Peyer's patch (tissue), 4 donors: ENCODE measurements at regions not wholly inside any gene's neighbourhood (a gene's known extent, or its start where the extent isn't known, plus 50 kb on each side); places are given as distances from the start of the nearest gene placed in this dataset.
"Not testable (repeated sequence)": the region's sequence is repeated elsewhere in the genome, so short reads cannot be mapped to it uniquely, and the experiment has no call there.

ENCODE experiments used
- DNase-seq, 3 donors: peaks; one replicate each; pipeline ENCODE4 v3.0.0-alpha.2; 2017 to 2019
- H3K27ac ChIP-seq, 4 donors: fragments of 200-600 bp; sonication (generic); one replicate each; pipeline ENCODE4 v1.5.1; 2016 to 2019
- H3K27me3 ChIP-seq, 2 donors: fragments of 200-600 bp; sonication (generic); one replicate each; pipeline ENCODE4 v1.5.1; 2019
- H3K36me3 ChIP-seq, 3 donors: fragments of 200-600 bp; sonication (generic); one replicate each; pipeline ENCODE4 v1.5.1; 2016 to 2019
- H3K4me1 ChIP-seq, 4 donors: fragments of 200-600 bp; sonication (generic); one replicate each; pipeline ENCODE4 v1.5.1; 2016 to 2019
- H3K4me3 ChIP-seq, 4 donors: fragments of 200-600 bp; sonication (generic); 1 replicate in 3 of 4; 2 replicates in 1 of 4; pipeline ENCODE4 v1.5.1; 2016 to 2019; ENCODE audit warnings: mild to moderate bottlenecking in 1 of 4
- H3K9me3 ChIP-seq, 4 donors: fragments of 200-600 bp; sonication (generic); one replicate each; pipeline ENCODE4 v1.5.1; 2016 to 2019; ENCODE audit warnings: mild to moderate bottlenecking in 1 of 4
- CTCF ChIP-seq, 6 experiments: fragments of 450-650 bp in 4 of 6; fragments of 200-600 bp in 2 of 6; sonication (generic) in 1 of 6; IDR thresholded peaks; one replicate each; pipeline ENCODE4 v1.5.1; 2017 to 2019; ENCODE audit warnings: antibody characterized with exemption in 6 of 6, mild to moderate bottlenecking in 3 of 6, moderate library complexity in 1 of 6
- POLR2A ChIP-seq, 2 donors: fragments of 450-650 bp; IDR thresholded peaks; one replicate each; pipeline ENCODE4 v1.5.1; 2017; ENCODE audit warnings: antibody characterized with exemption in 2 of 2, mild to moderate bottlenecking in 2 of 2, moderate library complexity in 2 of 2

- no peak for DNase-seq
- TF ChIP-seq CTCF (IDR thresholded peaks at IDR 0.05) (no peak), POLR2A (IDR thresholded peaks at IDR 0.05) (no peak)
- Histone ChIP-seq H3K4me1 (no peaks in the 10 kb centered on the region), H3K27me3 (no peaks in the 10 kb centered on the region), H3K4me3 (no peak overlapping the region), H3K9me3 (no peaks in the 10 kb centered on the region), H3K27ac (no peak overlapping the region), H3K36me3 (no peaks in the 10 kb centered on the region)
Measured at GRCh38 chr9:28502189-28502588, 928.9 kb upstream of the C9orf72 start.

- DNase-seq: no peak
- H3K9me3 ChIP-seq: no peaks in the 10 kb centered on the region
- no peak overlapping the region for H3K27ac ChIP-seq
- no peak overlapping the region for H3K4me3 ChIP-seq
- H3K4me1 ChIP-seq: no peaks in the 10 kb centered on the region
- TF ChIP-seq POLR2A (IDR thresholded peaks at IDR 0.05): no peak
- TF ChIP-seq CTCF (IDR thresholded peaks at IDR 0.05): no peak
- no peaks in the 10 kb centered on the region for H3K36me3 ChIP-seq
- H3K27me3 ChIP-seq: no peaks in the 10 kb centered on the region
Measured at GRCh38 chr9:28502741-28503140, 929.5 kb upstream of the C9orf72 start.

- Histone ChIP-seq H3K27me3 (no peaks in the 10 kb centered on the region), H3K4me3 (no peak overlapping the region), H3K9me3 (no peaks in the 10 kb centered on the region), H3K4me1 (no peaks in the 10 kb centered on the region), H3K27ac (no peak overlapping the region), H3K36me3 (no peaks in the 10 kb centered on the region)
- no peak for TF ChIP-seq POLR2A (IDR thresholded peaks at IDR 0.05)
- TF ChIP-seq CTCF (IDR thresholded peaks at IDR 0.05): no peak
- no peak for DNase-seq
Measured at GRCh38 chr9:28503573-28503972, 930.3 kb upstream of the C9orf72 start.

- TF ChIP-seq POLR2A (IDR thresholded peaks at IDR 0.05) (no peak), CTCF (IDR thresholded peaks at IDR 0.05) (no peak)
- Histone ChIP-seq H3K4me1 (no peaks in the 10 kb centered on the region), H3K36me3 (no peaks in the 10 kb centered on the region), H3K4me3 (no peak overlapping the region), H3K27me3 (no peaks in the 10 kb centered on the region), H3K9me3 (no peaks in the 10 kb centered on the region), H3K27ac (no peak overlapping the region)
- no peak for DNase-seq
Measured at GRCh38 chr9:28518439-28518838, 945.2 kb upstream of the C9orf72 start.

- H3K27me3 ChIP-seq, H3K36me3 ChIP-seq, H3K9me3 ChIP-seq, H3K4me1 ChIP-seq, DNase-seq, H3K27ac ChIP-seq, H3K4me3 ChIP-seq: not testable (repeated sequence)
Measured at GRCh38 chr9:28524309-28524708, 951.0 kb upstream of the C9orf72 start.

GRCh38 chr9:28528049-28528448 lies 954.8 kb upstream of the C9orf72 start:
- Histone ChIP-seq H3K27me3 (no peaks in the 10 kb centered on the region), H3K27ac (no peak overlapping the region), H3K36me3 (no peaks in the 10 kb centered on the region), H3K4me1 (no peaks in the 10 kb centered on the region), H3K9me3 (no peaks in the 10 kb centered on the region), H3K4me3 (no peak overlapping the region)
- DNase-seq: no peak
- TF ChIP-seq CTCF (IDR thresholded peaks at IDR 0.05) (no peak), POLR2A (IDR thresholded peaks at IDR 0.05) (no peak)
